ENCODE measurements at regions not wholly inside any gene's neighbourhood (a gene's known extent, or its start where the extent isn't known, plus 50 kb on each side); places are given as distances from the start of the nearest gene placed in this dataset.

DNA sequence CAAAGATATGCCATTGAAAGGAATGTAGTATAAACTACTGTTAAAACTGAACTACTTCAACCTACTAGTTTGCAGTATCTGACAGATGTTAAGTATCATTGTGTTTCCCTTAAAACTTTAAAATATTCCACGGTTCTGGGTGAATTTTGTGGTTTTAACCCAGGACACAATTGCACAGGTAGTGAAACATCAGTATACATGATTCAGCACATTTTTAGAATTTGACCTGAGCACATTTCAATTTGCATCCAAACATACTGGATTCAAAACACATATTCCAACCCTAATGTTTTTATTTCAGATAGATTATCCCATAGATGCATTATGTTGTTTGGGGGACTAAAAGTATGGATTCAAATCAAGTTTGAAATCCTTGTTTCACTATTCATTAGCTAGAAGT, 129.9 kb upstream of the ZNF804B start:
- H2AFZ ChIP-seq (ENCODE audit: low read length): no peak overlapping the region
- TF ChIP-seq, protein P1, sequence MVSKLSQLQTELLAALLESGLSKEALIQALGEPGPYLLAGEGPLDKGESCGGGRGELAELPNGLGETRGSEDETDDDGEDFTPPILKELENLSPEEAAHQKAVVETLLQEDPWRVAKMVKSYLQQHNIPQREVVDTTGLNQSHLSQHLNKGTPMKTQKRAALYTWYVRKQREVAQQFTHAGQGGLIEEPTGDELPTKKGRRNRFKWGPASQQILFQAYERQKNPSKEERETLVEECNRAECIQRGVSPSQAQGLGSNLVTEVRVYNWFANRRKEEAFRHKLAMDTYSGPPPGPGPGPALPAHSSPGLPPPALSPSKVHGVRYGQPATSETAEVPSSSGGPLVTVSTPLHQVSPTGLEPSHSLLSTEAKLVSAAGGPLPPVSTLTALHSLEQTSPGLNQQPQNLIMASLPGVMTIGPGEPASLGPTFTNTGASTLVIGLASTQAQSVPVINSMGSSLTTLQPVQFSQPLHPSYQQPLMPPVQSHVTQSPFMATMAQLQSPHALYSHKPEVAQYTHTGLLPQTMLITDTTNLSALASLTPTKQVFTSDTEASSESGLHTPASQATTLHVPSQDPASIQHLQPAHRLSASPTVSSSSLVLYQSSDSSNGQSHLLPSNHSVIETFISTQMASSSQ (IDR thresholded peaks at IDR 0.05; ENCODE audit: low read depth): no peak
- TF ChIP-seq, protein P1 (CRISPR knock-in tag; IDR thresholded peaks at IDR 0.05; ENCODE audit: borderline replicate concordance): no peak
- TF ChIP-seq MAFK (conservative IDR thresholded peaks at IDR 0.05 in 1 of 2, IDR thresholded peaks at IDR 0.05 in 1 of 2; ENCODE audit: low read length in 2 of 2) (peak; percentile 58 to 66; a peak in 3 of 4 replicates), MAFF (IDR thresholded peaks at IDR 0.05; ENCODE audit: low read depth, low read length) (peak; percentile 53; the same call in 1 of the 2 replicates), NFE2L2 (IDR thresholded peaks at IDR 0.05; ENCODE audit: low read length) (peak; percentile 41)
- no TSS peak for BruUV-seq (replicated peaks)
- WGBS (ENCODE audit: low lambda C conversion rate): 6% methylated on average over 1 of the region's 1 CpG
- no peaks in the 10 kb centered on the region for H3K27me3 ChIP-seq (ENCODE audit: control insufficient read depth in 1 of 2, insufficient read depth in 2 of 2, low read length in 2 of 2)
- no peaks in the 10 kb centered on the region for H3K79me2 ChIP-seq (ENCODE audit: insufficient read depth, low read length)
- ATAC-seq (no peak), DNase-seq (ENCODE audit: low spot score) (no peak), FAIRE-seq (no peak)
- POLR2A ChIA-PET: no interaction called here
- in situ Hi-C loops (cut with HindIII; ENCODE audit: extremely low pct_ligation_motif_present, low pct_unique_long_range_greater_than_20kb): no loop called here
- no peak overlapping the region for H3K9ac ChIP-seq (ENCODE audit: insufficient read depth, low read depth, low read length)
- H3K4me2 ChIP-seq (ENCODE audit: low read depth, low read length): no peak overlapping the region
- CTCF ChIA-PET (ENCODE audit: low intra/inter-chr PET ratio, low total read pairs): no interaction called here
- no peaks in the 10 kb centered on the region for H3K36me3 ChIP-seq (replicated peaks in 1 of 2; ENCODE audit: control insufficient read depth in 1 of 2, insufficient read depth in 2 of 2, low read length in 2 of 2)
- no peaks in the 10 kb centered on the region for H3K4me1 ChIP-seq (ENCODE audit: insufficient read depth, low read length)
- H4K20me1 ChIP-seq (ENCODE audit: insufficient read depth, low read length): no peaks in the 10 kb centered on the region
- H3K4me3 ChIP-seq (replicated peaks in 1 of 3; ENCODE audit: insufficient read depth in 1 of 3, low read depth in 2 of 3, low read length in 3 of 3): no peak overlapping the region
- intact Hi-C loops (cut with micrococcal nuclease; ENCODE audit: unreplicated experiment): no loop called here
- H3K27ac ChIP-seq (ENCODE audit: extremely low read length, insufficient read depth, low read length): no peak overlapping the region
- no peaks in the 10 kb centered on the region for H3K9me3 ChIP-seq (ENCODE audit: low read length)
